B cell (primary cell): ENCODE measurements at regions not wholly inside any gene's neighbourhood (a gene's known extent, or its start where the extent isn't known, plus 50 kb on each side); places are given as distances from the start of the nearest gene placed in this dataset.

ENCODE experiments used
- ATAC-seq: fragments of 200-7000 bp; cut with Tn5 transposase; one replicate; pipeline ENCODE4 v1.10.0; 2021; ENCODE audit warnings: low read depth, mild to moderate bottlenecking, moderate number of reproducible peaks, moderate library complexity
- CTCF ChIA-PET: fragments of 350-600 bp; sonication (Branson Sonifier 250); formaldehyde crosslinking; loops from one replicate; lab custom pipeline; 2021; ENCODE audit warnings: antibody characterized with exemption, inconsistent platforms; lab: Charles Lee
- POLR2A ChIA-PET: fragments of 350-600 bp; sonication (Branson Sonifier 250); formaldehyde crosslinking; loops from one replicate; lab custom pipeline; 2021; ENCODE audit warnings: antibody characterized with exemption; lab: Charles Lee
- DNase-seq: peaks from one replicate; pipeline ENCODE4 v3.0.0; 2013
- H2AFZ ChIP-seq: 2 replicates; pipeline ENCODE4 v1.6.1; 2012; ENCODE audit warnings: mild to moderate bottlenecking, low read depth, low read length; ENCODE audit not compliant: insufficient read depth, poor library complexity, severe bottlenecking
- H3K27ac ChIP-seq, 2 donors: 1 replicate in 1 of 2; 2 replicates in 1 of 2; pipeline ENCODE4 v1.5.1; 2012 to 2013; ENCODE audit warnings: low read length in 2 of 2, mild to moderate bottlenecking in 2 of 2, moderate library complexity in 1 of 2
- H3K27me3 ChIP-seq, 4 experiments: fragments of 200-600 bp in 1 of 4; sonication (generic) in 1 of 4; replicated peaks in 1 of 4; 1 replicate in 2 of 4; 2 replicates in 2 of 4; pipeline versions ENCODE4 v1.6.1 to v1.7.0; 2013 to 2016; ENCODE audit warnings: low read length in 3 of 4, mild to moderate bottlenecking in 2 of 4, mixed read lengths in 1 of 4, moderate library complexity in 1 of 4; ENCODE audit not compliant: insufficient read depth in 4 of 4, control insufficient read depth in 3 of 4; ENCODE audit errors: control extremely low read depth in 1 of 4
- H3K36me3 ChIP-seq, 2 experiments: replicated peaks in 1 of 2; 1 replicate in 1 of 2; 2 replicates in 1 of 2; pipeline versions ENCODE4 v1.6.1 to v1.7.1; 2013; ENCODE audit warnings: low read length in 1 of 2; ENCODE audit not compliant: insufficient read depth in 2 of 2, control insufficient read depth in 1 of 2; ENCODE audit errors: control extremely low read depth in 1 of 2, extremely low read depth in 1 of 2
- H3K4me1 ChIP-seq, 2 donors: fragments of 200-600 bp in 1 of 2; sonication (generic) in 1 of 2; 1 replicate in 1 of 2; 2 replicates in 1 of 2; pipeline versions ENCODE4 v1.5.1 to v1.6.1; 2013 to 2017; ENCODE audit warnings: low read length in 2 of 2; ENCODE audit not compliant: control insufficient read depth in 2 of 2, insufficient read depth in 2 of 2
- H3K4me2 ChIP-seq: replicated peaks from 2 replicates; pipeline ENCODE3; 2012; ENCODE audit warnings: mild to moderate bottlenecking, low read depth, low read length; ENCODE audit not compliant: poor library complexity, severe bottlenecking
- H3K4me3 ChIP-seq, 5 experiments: fragments of 200-600 bp in 1 of 5; sonication (generic) in 1 of 5; 1 replicate in 3 of 5; 2 replicates in 2 of 5; pipeline versions ENCODE4 v1.5.1 to v1.7.0; 2011 to 2016; ENCODE audit warnings: low read length in 4 of 5, mild to moderate bottlenecking in 4 of 5, low read depth in 2 of 5, control low read depth in 1 of 5, moderate library complexity in 1 of 5; ENCODE audit not compliant: insufficient read depth in 1 of 5; ENCODE audit errors: control extremely low read depth in 1 of 5, extremely low read depth in 1 of 5
- H3K79me2 ChIP-seq: fragments of 200-600 bp; sonication (generic); one replicate; pipeline ENCODE4 v1.6.0; 2016; ENCODE audit warnings: low read length; ENCODE audit not compliant: control insufficient read depth, insufficient read depth
- H3K9ac ChIP-seq: fragments of 200-600 bp; sonication (generic); 2 replicates; pipeline ENCODE4 v1.6.1; 2017; ENCODE audit warnings: mild to moderate bottlenecking, low read length, moderate library complexity
- H3K9me3 ChIP-seq, 3 donors: one replicate each; pipeline versions ENCODE4 v1.6.1 to v1.7.1; 2013; ENCODE audit warnings: low read length in 2 of 3; ENCODE audit not compliant: control insufficient read depth in 2 of 3, insufficient read depth in 1 of 3; ENCODE audit errors: control extremely low read depth in 1 of 3
- H4K20me1 ChIP-seq: 2 replicates; pipeline ENCODE4 v1.6.0; 2012; ENCODE audit warnings: mild to moderate bottlenecking, low read length; ENCODE audit not compliant: insufficient read depth, control insufficient read depth, poor library complexity, severe bottlenecking
- H3K27ac Mint-ChIP-seq: one replicate; pipeline ENCODE4 v1.8.0; 2021; ENCODE audit warnings: mixed read lengths
- H3K27me3 Mint-ChIP-seq: one replicate; pipeline ENCODE4 v1.8.0; 2021; ENCODE audit warnings: mixed read lengths
- H3K4me1 Mint-ChIP-seq: one replicate; pipeline ENCODE4 v1.8.0; 2021; ENCODE audit warnings: mixed read lengths
- H3K4me3 Mint-ChIP-seq: one replicate; pipeline ENCODE4 v1.8.0; 2021; ENCODE audit warnings: mixed read lengths
- H3K9me3 Mint-ChIP-seq: one replicate; pipeline ENCODE4 v1.8.0; 2022; ENCODE audit warnings: mixed read lengths; ENCODE audit not compliant: insufficient read depth
- EZH2 ChIP-seq: IDR thresholded peaks from 2 replicates; pipeline ENCODE4 v1.6.1; 2012; ENCODE audit warnings: borderline replicate concordance, low read depth, mild to moderate bottlenecking, moderate library complexity, low read length; ENCODE audit not compliant: insufficient read depth, poor library complexity, severe bottlenecking
- WGBS: methylation state at CpG from one replicate; pipeline ENCODE4 v1.1.5; 2013; ENCODE audit warnings: missing lambda C conversion rate; ENCODE audit not compliant: insufficient coverage; 5-methylcytosine and 5-hydroxymethylcytosine counted together
- intact Hi-C: fragments of 100-400 bp; cut with micrococcal nuclease; formaldehyde crosslinking; loops from one replicate; pipeline ENCODE4 v1.10.0; 2022
- TF ChIP-seq, protein P1 (sequence below): fragments of 200-600 bp; IDR thresholded peaks from one replicate; pipeline ENCODE4 v1.8.0; 2022; ENCODE audit warnings: antibody characterized with exemption, mild to moderate bottlenecking

DNA sequence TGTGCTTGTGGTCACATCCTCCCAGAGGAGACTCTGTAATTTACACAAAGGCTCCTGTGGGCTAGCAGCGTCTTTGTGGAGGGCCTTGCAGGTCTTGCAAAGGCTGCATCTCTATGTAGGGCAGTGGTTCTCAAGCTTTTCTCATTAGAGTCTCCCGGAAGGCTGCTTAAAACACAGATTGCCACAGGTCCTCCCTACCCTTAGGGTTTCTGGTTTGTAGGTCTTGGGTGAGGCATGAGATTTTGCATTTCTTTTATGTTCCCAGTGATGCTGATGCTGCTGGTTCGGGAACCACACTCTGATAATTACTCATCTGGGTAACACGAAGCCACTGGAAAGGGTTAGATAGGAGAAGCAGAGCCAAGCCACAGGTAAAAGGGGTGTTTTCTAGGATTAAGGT is 151.3 kb upstream of the ZBED5 start:
- intact Hi-C loops = no loop called here
- no peak overlapping the region for H3K4me3 ChIP-seq
- CTCF ChIA-PET = interaction anchor here (1.3 to 5.6 kb wide), 4 partner anchors 12 to 216 kb away, joined by 3 to 47 read pairs (median 8); no protein-coding TSS in a partner anchor
- no peaks in the 10 kb centered on the region for H4K20me1 ChIP-seq
- H3K9me3 ChIP-seq = peaks cover 0 to 2% (median 0%) of the 10 kb centered on the region in 3 donors
- H3K4me1 ChIP-seq = peaks cover 24% of the 10 kb centered on the region in 2 donors
- no peak overlapping the region for H3K4me2 ChIP-seq
- DNase-seq = no peak
- WGBS = 69% methylated on average over 4 of the region's 4 CpGs
- peaks cover 25% of the 10 kb centered on the region for H3K27me3 Mint-ChIP-seq
- H3K9ac ChIP-seq = no peak overlapping the region
- POLR2A ChIA-PET = interaction anchor here (0.6 kb wide), 2 partner anchors 146 to 216 kb away, joined by 5 to 6 read pairs; no protein-coding TSS in a partner anchor
- H3K4me1 Mint-ChIP-seq = peaks cover 23% of the 10 kb centered on the region
- H3K36me3 ChIP-seq = no peaks in the 10 kb centered on the region
- H3K4me3 Mint-ChIP-seq = no peak overlapping the region
- H3K27me3 ChIP-seq = peaks cover 0 to 16% (median 6%) of the 10 kb centered on the region in 4 experiments
- no peaks in the 10 kb centered on the region for H3K9me3 Mint-ChIP-seq
- no peak overlapping the region for H3K27ac Mint-ChIP-seq
- no peaks in the 10 kb centered on the region for H3K79me2 ChIP-seq
- ATAC-seq = no peak
- TF ChIP-seq EZH2 = no peak
- TF ChIP-seq, protein P1, sequence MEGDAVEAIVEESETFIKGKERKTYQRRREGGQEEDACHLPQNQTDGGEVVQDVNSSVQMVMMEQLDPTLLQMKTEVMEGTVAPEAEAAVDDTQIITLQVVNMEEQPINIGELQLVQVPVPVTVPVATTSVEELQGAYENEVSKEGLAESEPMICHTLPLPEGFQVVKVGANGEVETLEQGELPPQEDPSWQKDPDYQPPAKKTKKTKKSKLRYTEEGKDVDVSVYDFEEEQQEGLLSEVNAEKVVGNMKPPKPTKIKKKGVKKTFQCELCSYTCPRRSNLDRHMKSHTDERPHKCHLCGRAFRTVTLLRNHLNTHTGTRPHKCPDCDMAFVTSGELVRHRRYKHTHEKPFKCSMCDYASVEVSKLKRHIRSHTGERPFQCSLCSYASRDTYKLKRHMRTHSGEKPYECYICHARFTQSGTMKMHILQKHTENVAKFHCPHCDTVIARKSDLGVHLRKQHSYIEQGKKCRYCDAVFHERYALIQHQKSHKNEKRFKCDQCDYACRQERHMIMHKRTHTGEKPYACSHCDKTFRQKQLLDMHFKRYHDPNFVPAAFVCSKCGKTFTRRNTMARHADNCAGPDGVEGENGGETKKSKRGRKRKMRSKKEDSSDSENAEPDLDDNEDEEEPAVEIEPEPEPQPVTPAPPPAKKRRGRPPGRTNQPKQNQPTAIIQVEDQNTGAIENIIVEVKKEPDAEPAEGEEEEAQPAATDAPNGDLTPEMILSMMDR = no peak
- H2AFZ ChIP-seq = no peak overlapping the region
- no peak overlapping the region for H3K27ac ChIP-seq

DNA sequence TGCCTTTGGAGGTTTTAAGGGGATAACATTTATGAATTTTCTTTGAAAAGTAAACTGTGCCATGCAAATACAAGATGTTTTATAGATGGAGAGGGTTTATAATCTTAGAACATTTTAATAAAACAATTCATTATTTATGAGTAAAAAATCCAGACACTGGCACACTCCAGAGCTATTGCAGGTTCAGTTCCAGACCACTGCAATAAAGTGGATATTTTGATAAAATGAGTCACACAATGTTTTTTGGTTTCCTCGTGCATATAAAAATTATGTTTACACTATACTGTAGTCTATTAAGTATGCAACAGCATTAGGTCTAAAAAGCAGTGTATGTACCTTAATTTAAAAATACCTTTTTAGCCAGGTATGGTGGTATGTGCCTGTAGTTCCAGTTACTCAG is 146.2 kb upstream of the ZBED5 start:
- CTCF ChIA-PET = interaction anchor here (1.2 to 3.1 kb wide), 2 partner anchors 24 to 25 kb away, joined by 3 to 9 read pairs; no protein-coding TSS in a partner anchor
- no peak overlapping the region for H3K4me2 ChIP-seq
- no peak for TF ChIP-seq EZH2
- TF ChIP-seq, protein P1 = no peak
- H2AFZ ChIP-seq = no peak overlapping the region
- peaks cover 4 to 6% of the 10 kb centered on the region in 2 donors for H3K4me1 ChIP-seq
- H4K20me1 ChIP-seq = no peaks in the 10 kb centered on the region
- DNase-seq = no peak
- POLR2A ChIA-PET = no interaction called here
- Mint-ChIP-seq H3K4me3 (no peak overlapping the region), H3K9me3 (no peaks in the 10 kb centered on the region), H3K27me3 (peaks cover 42% of the 10 kb centered on the region), H3K27ac (no peak overlapping the region), H3K4me1 (peaks cover 12% of the 10 kb centered on the region)
- no peaks in the 10 kb centered on the region for H3K79me2 ChIP-seq
- peaks cover 0 to 2% (median 0%) of the 10 kb centered on the region in 3 donors for H3K9me3 ChIP-seq
- no peak overlapping the region for H3K4me3 ChIP-seq
- no peak overlapping the region for H3K9ac ChIP-seq
- ATAC-seq = no peak
- H3K36me3 ChIP-seq = no peaks in the 10 kb centered on the region
- no peak overlapping the region for H3K27ac ChIP-seq
- peaks cover 0 to 22% (median 8%) of the 10 kb centered on the region in 4 experiments for H3K27me3 ChIP-seq
- intact Hi-C loops = no loop called here
- no CpG with 5 or more reads among the region's 1 CpG for whole genome bisulfite sequencing
